Chondrocyte (in vitro differentiated cells): ENCODE measurements at regions not wholly inside any gene's neighbourhood (a gene's known extent, or its start where the extent isn't known, plus 50 kb on each side); places are given as distances from the start of the nearest gene placed in this dataset.

ENCODE experiments used
- DNase-seq: peaks from one replicate; pipeline ENCODE4 v3.0.0; 2021; ENCODE audit warnings: mixed read lengths, low spot score
- H3K27ac Mint-ChIP-seq: one replicate; pipeline ENCODE4 v1.8.0; 2021; ENCODE audit warnings: mild to moderate bottlenecking, moderate library complexity, mixed read lengths; ENCODE audit not compliant: unreplicated experiment
- H3K27me3 Mint-ChIP-seq: 2 replicates; pipeline ENCODE4 v1.8.0; 2021; ENCODE audit warnings: low read depth, mixed read lengths
- H3K36me3 Mint-ChIP-seq: 2 replicates; pipeline ENCODE4 v1.8.0; 2021; ENCODE audit warnings: low read depth, mixed read lengths
- H3K4me1 Mint-ChIP-seq: 2 replicates; pipeline ENCODE4 v1.8.0; 2021; ENCODE audit warnings: low read depth, mild to moderate bottlenecking, mixed read lengths
- H3K4me3 Mint-ChIP-seq: one replicate; pipeline ENCODE4 v1.8.0; 2021; ENCODE audit warnings: mild to moderate bottlenecking, moderate library complexity, mixed read lengths; ENCODE audit not compliant: unreplicated experiment
- H3K9me3 Mint-ChIP-seq: 2 replicates; pipeline ENCODE4 v1.8.0; 2021; ENCODE audit warnings: low read depth, mixed read lengths
- CTCF ChIP-seq: fragments of 200-600 bp; sonication (generic); IDR thresholded peaks from 2 replicates; pipeline ENCODE4 v1.5.0; 2021; ENCODE audit warnings: antibody characterized with exemption, mild to moderate bottlenecking, moderate library complexity

- no peaks in the 10 kb centered on the region for H3K27me3 Mint-ChIP-seq
- DNase-seq, result no peak
- no peak overlapping the region for H3K4me3 Mint-ChIP-seq
- H3K9me3 Mint-ChIP-seq, result peaks cover 18% of the 10 kb centered on the region
- H3K36me3 Mint-ChIP-seq, result peaks cover 3% of the 10 kb centered on the region
- no peak for TF ChIP-seq CTCF
- no peak overlapping the region for H3K27ac Mint-ChIP-seq
- H3K4me1 Mint-ChIP-seq, result no peaks in the 10 kb centered on the region
These were observed 247.4 kb downstream of the FMR1NB start for GRCh38 chrX:148228521-148228920.

- Mint-ChIP-seq H3K27me3 (no peaks in the 10 kb centered on the region), H3K9me3 (peaks cover 23% of the 10 kb centered on the region), H3K36me3 (peaks cover 3% of the 10 kb centered on the region), H3K4me1 (no peaks in the 10 kb centered on the region), H3K27ac (no peak overlapping the region), H3K4me3 (no peak overlapping the region)
- TF ChIP-seq CTCF, result no peak
- no peak for DNase-seq
These were observed 248.7 kb downstream of the FMR1NB start for GRCh38 chrX:148229801-148230303.

GRCh38 chrX:148259990-148260389 lies 240.4 kb upstream of the AFF2 start:
- H3K36me3 Mint-ChIP-seq, result no peaks in the 10 kb centered on the region
- TF ChIP-seq CTCF, result no peak

GRCh38 chrX:148265829-148266228 lies 234.6 kb upstream of the AFF2 start:
- DNase-seq, result no peak
- H3K9me3 Mint-ChIP-seq, result peaks cover 33% of the 10 kb centered on the region

More at GRCh38 chrX:148259990-148260389, 240.4 kb upstream of the AFF2 start:
- peaks cover 43% of the 10 kb centered on the region for H3K9me3 Mint-ChIP-seq
- no peak overlapping the region for H3K27ac Mint-ChIP-seq
- H3K4me3 Mint-ChIP-seq, result no peak overlapping the region
- no peak for DNase-seq
- H3K27me3 Mint-ChIP-seq, result no peaks in the 10 kb centered on the region
- no peaks in the 10 kb centered on the region for H3K4me1 Mint-ChIP-seq

GRCh38 chrX:148268673-148269072 lies 231.7 kb upstream of the AFF2 start:
- Mint-ChIP-seq H3K27me3 (no peaks in the 10 kb centered on the region), H3K4me3 (no peak overlapping the region), H3K36me3 (no peaks in the 10 kb centered on the region), H3K27ac (no peak overlapping the region), H3K4me1 (no peaks in the 10 kb centered on the region), H3K9me3 (peaks cover 14% of the 10 kb centered on the region)
- DNase-seq, result no peak
- TF ChIP-seq CTCF, result no peak

More at GRCh38 chrX:148265829-148266228, 234.6 kb upstream of the AFF2 start:
- Mint-ChIP-seq H3K4me1 (no peaks in the 10 kb centered on the region), H3K27me3 (no peaks in the 10 kb centered on the region), H3K36me3 (no peaks in the 10 kb centered on the region), H3K4me3 (no peak overlapping the region), H3K27ac (no peak overlapping the region)
- no peak for TF ChIP-seq CTCF
